ENCODE measurements at regions not wholly inside any gene's neighbourhood (a gene's known extent, or its start where the extent isn't known, plus 50 kb on each side); places are given as distances from the start of the nearest gene placed in this dataset.
"Not testable (repeated sequence)": the region's sequence is repeated elsewhere in the genome, so short reads cannot be mapped to it uniquely, and the experiment has no call there.

DNA sequence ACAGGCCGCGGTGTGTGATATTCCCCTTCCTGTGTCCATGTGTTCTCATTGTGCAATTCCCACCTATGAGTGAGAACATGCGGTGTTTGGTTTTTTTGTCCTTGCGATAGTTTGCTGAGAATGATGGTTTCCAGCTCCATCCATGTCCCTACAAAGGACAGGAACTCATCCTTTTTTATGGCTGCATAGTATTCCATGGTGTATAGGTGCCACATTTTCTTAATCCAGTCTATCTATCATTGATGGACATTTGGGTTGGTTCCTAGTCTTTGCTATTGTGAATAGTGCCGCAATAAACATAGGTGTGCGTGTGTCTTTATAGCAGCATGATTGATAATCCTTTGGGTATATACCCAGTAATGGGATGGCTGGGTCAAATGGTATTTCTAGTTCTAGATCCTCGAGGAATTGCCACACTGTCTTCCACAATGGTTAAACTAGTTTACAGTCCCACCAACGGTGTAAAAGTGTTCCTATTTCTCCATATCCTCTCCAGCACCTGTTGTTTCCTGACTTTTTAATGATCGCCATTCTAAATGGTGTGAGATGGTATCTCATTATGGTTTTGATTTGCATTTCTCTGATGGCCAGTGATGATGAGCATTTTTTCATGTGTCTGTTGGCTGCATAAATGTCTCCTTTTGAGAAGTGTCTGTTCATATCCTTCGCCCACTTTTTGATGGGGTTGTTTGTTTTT lies 125.1 kb downstream of the USP22 start:
- H3K4me3 ChIP-seq; H3K4me1 ChIP-seq (replicated peaks in 1 of 2); in situ Hi-C loops (cut with MboI; ENCODE audit: low pct_unique_long_range_greater_than_20kb in 2 of 9, low sequenced_read_pairs in 9 of 9, unreplicated experiment in 9 of 9); ATAC-seq (replicated peaks in 6 of 8); H3K27ac ChIP-seq: not testable (repeated sequence)
- WGBS, 10 experiments: 92 to 100% (median 100%) methylated on average over 1 to 5 of the region's 10 CpGs; no CpG with 5 or more reads in 4 of the 10 experiments

DNA sequence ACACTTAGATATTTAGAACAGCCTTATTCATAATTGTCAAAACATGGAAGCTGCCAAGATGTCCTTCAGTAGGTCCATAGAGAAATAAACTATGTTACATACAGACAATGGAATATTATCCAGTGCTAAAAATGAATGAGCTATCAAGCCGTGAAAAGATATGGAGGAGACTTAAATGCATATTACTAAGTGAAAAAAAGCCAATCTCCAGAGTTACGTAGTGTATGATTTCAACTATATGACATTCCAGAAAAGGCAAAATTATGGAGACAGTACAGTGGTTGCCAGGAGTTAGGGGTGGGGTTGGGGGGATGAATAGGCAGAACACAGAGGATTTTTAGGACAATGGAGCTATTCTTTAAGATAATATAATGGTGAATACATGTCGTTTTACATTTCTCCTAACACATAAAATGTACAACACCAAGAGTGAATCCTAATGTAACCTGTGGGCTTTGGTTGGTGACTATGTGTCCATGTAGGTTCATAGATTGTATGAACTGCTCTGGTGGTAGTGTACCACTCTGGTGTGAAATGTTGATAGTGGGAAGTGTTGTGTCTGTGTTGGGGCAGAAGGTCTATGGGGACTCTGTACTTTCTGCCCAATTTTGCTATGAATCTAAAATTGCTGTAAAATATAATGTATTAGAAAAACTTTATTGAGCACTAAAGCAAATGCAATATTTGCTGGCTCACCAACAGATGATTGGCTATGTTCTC lies 122.6 kb downstream of the USP22 start:
- ATAC-seq (replicated peaks in 6 of 8): peak in 1 of 8 experiments; percentile 38
- Histone ChIP-seq H3K27ac (no peak overlapping the region), H3K4me3 (no peak overlapping the region), H3K4me1 (replicated peaks in 1 of 2) (no peaks in the 10 kb centered on the region)
- in situ Hi-C loops (cut with MboI; ENCODE audit: low pct_unique_long_range_greater_than_20kb in 2 of 9, low sequenced_read_pairs in 9 of 9, unreplicated experiment in 9 of 9): no loop called here
- WGBS, 10 experiments: 21 to 100% (median 81%) methylated on average over 1 to 3 of the region's 3 CpGs; no CpG with 5 or more reads in 2 of the 10 experiments

DNA sequence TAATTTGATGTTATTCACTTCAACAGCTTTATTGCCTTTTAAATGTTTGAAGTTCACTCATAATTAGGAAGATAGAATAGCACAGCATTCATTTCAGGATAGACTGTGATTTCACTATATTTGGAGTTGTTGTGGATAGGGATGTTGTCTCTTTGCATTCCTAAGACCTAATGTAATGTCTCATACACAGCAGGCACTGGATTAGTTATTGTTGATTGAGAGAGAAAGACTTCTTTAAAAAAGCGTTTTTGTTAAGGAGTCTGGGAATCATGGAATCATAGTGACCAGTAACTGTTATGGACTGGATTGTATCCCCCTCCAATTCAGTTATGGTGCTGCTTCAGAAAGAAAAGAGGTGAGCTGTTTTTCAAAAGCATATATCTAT lies 122.0 kb downstream of the USP22 start:
- Histone ChIP-seq H3K4me1 (replicated peaks in 1 of 2) (no peaks in the 10 kb centered on the region), H3K27ac (no peak overlapping the region), H3K4me3 (no peak overlapping the region)
- ATAC-seq (replicated peaks in 6 of 8): peak in 3 of 8 experiments; percentile 38 to 75 (median 39)
- in situ Hi-C loops (cut with MboI; ENCODE audit: low pct_unique_long_range_greater_than_20kb in 2 of 9, low sequenced_read_pairs in 9 of 9, unreplicated experiment in 9 of 9): no loop called here
- WGBS, 10 experiments: 0 to 80% (median 50%) methylated on average over 1 of the region's 1 CpG; no CpG with 5 or more reads in 4 of the 10 experiments

DNA sequence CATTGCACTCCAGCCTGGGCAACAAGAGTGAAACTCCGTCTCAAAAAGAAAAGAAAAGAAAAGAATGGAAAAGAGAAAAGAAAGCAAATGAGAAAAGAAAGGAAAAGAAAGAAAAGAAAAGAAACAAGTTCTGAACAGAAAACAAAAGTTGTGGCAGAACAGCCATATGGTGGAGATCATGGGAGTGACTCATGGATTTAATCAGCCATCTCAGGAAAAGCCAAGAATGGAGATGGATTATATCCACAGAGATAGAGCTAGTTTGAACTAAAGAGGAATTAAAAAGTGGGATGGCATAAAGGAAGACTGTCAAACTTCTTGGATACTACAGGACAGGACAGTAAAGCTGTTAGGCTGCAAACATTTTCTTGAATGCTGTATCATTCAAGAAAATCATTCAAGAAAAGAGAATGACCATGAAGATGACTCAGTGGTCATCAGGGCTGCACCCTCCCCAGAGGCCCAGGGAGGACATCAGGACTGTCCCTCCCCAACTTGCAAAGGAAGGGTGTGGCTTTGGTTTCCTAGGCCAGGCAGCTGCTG lies 120.6 kb downstream of the USP22 start:
- peak; percentile 32 to 96 (median 76) for ATAC-seq (replicated peaks in 6 of 8)
- in situ Hi-C loops (cut with MboI; ENCODE audit: low pct_unique_long_range_greater_than_20kb in 2 of 9, low sequenced_read_pairs in 9 of 9, unreplicated experiment in 9 of 9): no loop called here
- H3K4me1 ChIP-seq (replicated peaks in 1 of 2): peaks cover 0 to 6% of the 10 kb centered on the region in 2 donors
- no peak overlapping the region for H3K4me3 ChIP-seq
- WGBS, 10 experiments: 62 to 89% (median 81%) methylated on average over 1 of the region's 1 CpG; no CpG with 5 or more reads in 4 of the 10 experiments
- no peak overlapping the region for H3K27ac ChIP-seq

DNA sequence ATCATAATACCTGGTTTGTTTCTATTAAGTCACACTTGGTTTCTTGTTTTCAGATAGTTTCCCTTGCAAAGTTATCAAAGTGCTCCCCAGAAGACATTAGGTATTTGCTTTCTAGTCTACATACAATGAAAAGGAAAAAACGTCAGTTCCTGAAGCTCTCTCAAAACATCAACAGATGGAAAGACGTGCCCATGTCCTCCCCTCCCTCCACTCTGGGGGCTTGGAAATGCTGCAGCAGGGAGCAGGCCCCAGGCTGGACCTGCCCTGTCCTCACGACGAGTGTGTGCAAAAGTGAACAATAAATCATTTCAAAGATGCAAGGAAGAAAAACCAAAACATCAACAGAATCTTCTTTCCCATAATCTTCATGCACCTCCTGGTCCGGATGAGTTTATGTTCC lies 118.5 kb downstream of the USP22 start:
- in situ Hi-C loops (cut with MboI; ENCODE audit: low pct_unique_long_range_greater_than_20kb in 2 of 9, low sequenced_read_pairs in 9 of 9, unreplicated experiment in 9 of 9): no loop called here
- Histone ChIP-seq H3K27ac (no peak overlapping the region), H3K4me1 (replicated peaks in 1 of 2) (peaks cover 8 to 24% of the 10 kb centered on the region in 2 donors), H3K4me3 (no peak overlapping the region)
- 46 to 100% (median 70%) methylated on average over 2 to 5 of the region's 5 CpGs; no CpG with 5 or more reads in 2 of the 10 experiments for WGBS, 10 experiments
- ATAC-seq (replicated peaks in 6 of 8): no peak

DNA sequence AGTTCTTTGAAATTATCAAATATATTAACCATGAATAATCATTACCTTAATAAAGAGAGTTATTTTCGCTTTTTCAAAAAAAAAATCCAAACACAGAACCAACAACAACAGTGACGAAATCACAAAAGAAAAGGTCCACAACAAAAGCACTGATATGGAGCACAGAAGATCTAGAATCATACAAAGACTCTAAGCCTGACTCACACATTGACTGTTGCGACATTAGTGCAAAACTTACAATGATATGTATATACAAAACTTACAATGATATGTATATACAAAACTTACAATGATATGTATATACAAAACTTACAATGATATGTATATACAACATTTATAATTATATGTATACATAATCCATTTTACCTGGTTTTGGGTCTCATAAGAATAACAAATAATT lies 117.7 kb downstream of the USP22 start:
- no peak for ATAC-seq (replicated peaks in 6 of 8)
- 60 to 100% (median 85%) methylated on average over 1 to 3 of the region's 3 CpGs; no CpG with 5 or more reads in 1 of the 10 experiments for WGBS, 10 experiments
- Histone ChIP-seq H3K27ac (no peak overlapping the region), H3K4me3 (no peak overlapping the region), H3K4me1 (replicated peaks in 1 of 2) (peaks cover 8 to 24% of the 10 kb centered on the region in 2 donors)
- in situ Hi-C loops (cut with MboI; ENCODE audit: low pct_unique_long_range_greater_than_20kb in 2 of 9, low sequenced_read_pairs in 9 of 9, unreplicated experiment in 9 of 9): no loop called here

DNA sequence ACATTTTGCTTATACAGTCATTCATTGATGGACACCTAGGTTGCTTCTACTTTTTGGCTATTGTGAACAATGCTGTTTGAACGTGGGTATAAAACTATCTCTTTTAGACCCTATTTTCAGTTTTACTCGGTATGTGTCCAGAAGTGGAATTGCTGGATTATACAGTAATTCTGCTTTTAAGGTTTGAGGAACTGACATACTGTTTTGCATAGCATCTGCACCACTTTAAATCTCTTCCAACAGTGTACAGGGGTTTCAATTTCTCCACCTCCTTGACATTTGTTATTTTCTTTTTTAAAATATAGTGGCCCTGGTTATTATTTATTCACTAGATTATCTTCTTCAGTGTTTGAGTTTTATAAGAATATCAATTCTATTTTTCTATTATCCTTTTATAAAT lies 116.9 kb downstream of the USP22 start:
- Histone ChIP-seq H3K27ac (no peak overlapping the region), H3K4me3 (no peak overlapping the region), H3K4me1 (replicated peaks in 1 of 2) (peaks cover 8 to 24% of the 10 kb centered on the region in 2 donors)
- in situ Hi-C loops (cut with MboI; ENCODE audit: low pct_unique_long_range_greater_than_20kb in 2 of 9, low sequenced_read_pairs in 9 of 9, unreplicated experiment in 9 of 9): no loop called here
- 56 to 95% (median 80%) methylated on average over 2 of the region's 2 CpGs for WGBS, 10 experiments
- no peak for ATAC-seq (replicated peaks in 6 of 8)

DNA sequence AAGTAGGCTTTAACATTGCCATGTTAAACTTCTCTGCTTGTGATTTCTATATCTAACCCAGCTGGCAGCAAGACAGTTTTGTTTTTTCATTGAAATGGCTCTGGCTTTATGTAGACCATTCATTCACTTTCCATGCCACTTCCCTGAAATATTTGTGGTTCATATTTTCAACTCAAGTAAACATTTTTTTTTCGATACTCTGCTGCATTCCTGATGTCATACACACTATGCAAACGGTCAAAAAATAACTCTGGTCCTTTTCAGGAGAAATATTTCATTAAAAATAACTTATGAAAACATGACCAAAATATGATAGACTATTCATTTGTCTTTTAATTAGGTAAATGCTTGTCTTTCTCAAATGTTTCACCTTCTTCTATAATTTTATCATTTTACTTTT lies 116.3 kb downstream of the USP22 start:
- Histone ChIP-seq H3K4me3 (no peak overlapping the region), H3K4me1 (replicated peaks in 1 of 2) (peaks cover 8 to 24% of the 10 kb centered on the region in 2 donors), H3K27ac (no peak overlapping the region)
- ATAC-seq (replicated peaks in 6 of 8): no peak
- 8 to 100% (median 71%) methylated on average over 1 to 2 of the region's 2 CpGs; no CpG with 5 or more reads in 1 of the 10 experiments for WGBS, 10 experiments
- in situ Hi-C loops (cut with MboI; ENCODE audit: low pct_unique_long_range_greater_than_20kb in 2 of 9, low sequenced_read_pairs in 9 of 9, unreplicated experiment in 9 of 9): no loop called here

DNA sequence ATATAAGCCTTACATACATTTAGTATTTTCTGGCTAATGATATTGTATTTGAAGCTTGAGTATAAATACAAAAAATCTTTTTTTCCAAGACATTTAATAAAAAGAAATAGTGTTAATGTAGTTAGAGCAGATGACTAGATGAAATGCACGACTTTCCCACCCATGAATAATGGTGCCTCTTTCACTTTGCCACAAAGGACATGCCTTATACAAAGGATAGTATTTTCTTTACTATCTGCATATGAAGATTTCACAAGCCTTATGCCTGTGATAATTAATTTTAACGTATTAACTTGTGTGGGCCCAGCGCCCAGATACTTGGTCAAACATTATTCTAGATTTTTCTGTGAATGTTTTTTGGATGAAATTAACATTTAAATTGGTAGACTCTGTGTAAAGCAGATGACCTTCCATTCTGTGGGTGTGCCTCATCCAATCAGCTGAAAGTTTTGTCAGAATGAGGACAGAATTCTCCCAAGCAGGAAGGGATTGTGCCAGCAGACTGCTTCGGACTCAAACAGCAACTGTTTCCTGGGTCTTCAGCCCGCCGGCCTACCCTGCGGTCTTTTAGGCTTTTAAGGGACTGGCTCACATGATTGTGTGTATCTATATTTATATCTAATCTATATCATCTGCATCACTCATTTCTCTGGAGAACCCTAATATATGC lies 115.4 kb downstream of the USP22 start:
- peaks cover 8 to 24% of the 10 kb centered on the region in 2 donors for H3K4me1 ChIP-seq (replicated peaks in 1 of 2)
- ATAC-seq (replicated peaks in 6 of 8): peak; percentile 46 to 78 (median 76)
- WGBS, 10 experiments: 2 to 72% (median 39%) methylated on average over 1 to 7 of the region's 7 CpGs; no CpG with 5 or more reads in 1 of the 10 experiments
- H3K4me3 ChIP-seq: no peak overlapping the region
- peak overlapping the region in 1 of 2 donors; percentile 30 for H3K27ac ChIP-seq
- in situ Hi-C loops (cut with MboI; ENCODE audit: low pct_unique_long_range_greater_than_20kb in 2 of 9, low sequenced_read_pairs in 9 of 9, unreplicated experiment in 9 of 9): no loop called here

DNA sequence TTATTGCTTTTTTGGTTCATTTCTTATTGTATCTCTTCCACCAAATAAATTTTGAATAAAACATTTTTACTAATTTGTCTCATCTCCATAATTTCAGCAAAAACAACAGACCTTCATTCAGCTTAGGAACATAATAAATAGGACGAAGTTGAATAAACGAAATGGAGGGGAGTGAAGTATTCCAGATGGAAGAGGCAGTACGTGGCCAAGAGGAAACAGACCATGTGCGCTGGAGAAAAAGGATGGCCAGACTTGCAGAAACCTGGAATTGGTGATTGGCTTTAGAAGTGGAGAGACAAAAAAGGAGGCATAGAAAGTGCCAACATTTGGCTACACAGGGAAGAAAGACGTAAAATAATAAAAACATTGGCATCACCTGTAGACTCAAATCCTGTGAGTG lies 113.5 kb downstream of the USP22 start:
- in situ Hi-C loops (cut with MboI; ENCODE audit: low pct_unique_long_range_greater_than_20kb in 2 of 9, low sequenced_read_pairs in 9 of 9, unreplicated experiment in 9 of 9): no loop called here
- Histone ChIP-seq H3K4me3 (no peak overlapping the region), H3K4me1 (replicated peaks in 1 of 2) (peaks cover 8 to 24% of the 10 kb centered on the region in 2 donors), H3K27ac (no peak overlapping the region)
- ATAC-seq (replicated peaks in 6 of 8): no peak
- WGBS, 10 experiments: 74 to 96% (median 89%) methylated on average over 2 to 5 of the region's 5 CpGs

DNA sequence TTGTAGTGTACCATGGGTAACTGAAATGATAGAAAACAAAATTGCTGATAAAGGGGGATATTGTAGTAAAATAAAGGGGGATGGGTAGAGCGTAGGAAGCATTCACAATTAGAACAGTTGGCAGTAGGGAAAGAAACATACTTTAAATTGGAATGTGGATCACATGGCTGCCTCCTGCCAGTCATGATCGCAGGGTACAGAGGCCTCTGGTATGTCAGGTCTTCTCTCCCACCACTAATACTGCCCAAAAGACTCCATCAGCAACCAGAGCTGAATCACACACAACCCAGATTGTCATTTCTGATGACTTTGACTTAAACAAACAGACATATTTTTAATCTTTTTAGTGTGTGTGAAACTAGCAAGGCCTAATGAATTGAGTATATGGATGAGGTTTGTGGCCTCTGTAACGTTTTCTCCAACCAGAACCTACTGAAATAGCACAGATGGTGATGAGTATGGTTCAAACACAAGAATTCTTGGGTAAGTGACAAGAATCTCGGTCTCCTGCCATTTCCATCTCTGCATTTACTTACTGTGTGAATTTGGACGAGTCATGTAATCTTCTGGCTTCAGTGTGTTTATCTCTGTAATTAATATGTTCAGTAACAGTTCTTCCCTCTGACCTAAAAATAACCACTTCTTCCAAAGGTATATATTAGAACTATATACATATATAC lies 112.6 kb downstream of the USP22 start:
- Histone ChIP-seq H3K4me3 (no peak overlapping the region), H3K27ac (no peak overlapping the region), H3K4me1 (replicated peaks in 1 of 2) (peaks cover 8 to 24% of the 10 kb centered on the region in 2 donors)
- in situ Hi-C loops (cut with MboI; ENCODE audit: low pct_unique_long_range_greater_than_20kb in 2 of 9, low sequenced_read_pairs in 9 of 9, unreplicated experiment in 9 of 9): no loop called here
- WGBS, 10 experiments: 5 to 100% (median 84%) methylated on average over 1 to 5 of the region's 5 CpGs
- peak in 2 of 8 experiments; percentile 31 to 39 for ATAC-seq (replicated peaks in 6 of 8)

DNA sequence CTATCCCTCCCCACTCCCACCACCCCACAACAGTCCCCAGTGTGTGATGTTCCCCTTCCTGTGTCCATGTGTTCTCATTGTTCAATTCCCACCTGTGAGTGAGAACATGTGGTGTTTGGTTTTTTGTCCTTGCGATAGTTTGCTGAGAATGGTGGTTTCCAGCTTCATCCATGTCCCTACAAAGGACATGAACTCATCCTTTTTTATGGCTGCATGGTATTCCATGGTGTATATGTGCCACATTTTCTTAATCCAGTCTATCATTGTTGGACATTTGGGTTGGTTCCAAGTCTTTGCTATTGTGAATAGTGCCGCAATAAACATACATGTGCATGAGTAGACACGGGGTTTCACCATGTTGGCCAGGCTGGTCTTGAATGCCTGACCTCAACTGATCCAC lies 109.8 kb downstream of the USP22 start:
- 100% methylated on average over 1 to 2 of the region's 3 CpGs; no CpG with 5 or more reads in 8 of the 10 experiments for WGBS, 10 experiments
- H3K27ac ChIP-seq; ATAC-seq (replicated peaks in 6 of 8); in situ Hi-C loops (cut with MboI; ENCODE audit: low pct_unique_long_range_greater_than_20kb in 2 of 9, low sequenced_read_pairs in 9 of 9, unreplicated experiment in 9 of 9); H3K4me3 ChIP-seq: not testable (repeated sequence)
- H3K4me1 ChIP-seq (replicated peaks in 1 of 2): peaks cover 3 to 10% of the 10 kb centered on the region in 2 donors

Data from motor neuron (in vitro differentiated cells).